Fibroblast of skin of abdomen (primary cell): ENCODE measurements at regions not wholly inside any gene's neighbourhood (a gene's known extent, or its start where the extent isn't known, plus 50 kb on each side); places are given as distances from the start of the nearest gene placed in this dataset.
"Not testable (repeated sequence)": the region's sequence is repeated elsewhere in the genome, so short reads cannot be mapped to it uniquely, and the experiment has no call there.

Experiments used
- DNase-seq: peaks from one replicate; pipeline ENCODE4 v3.0.0-alpha.2; 2013

DNA sequence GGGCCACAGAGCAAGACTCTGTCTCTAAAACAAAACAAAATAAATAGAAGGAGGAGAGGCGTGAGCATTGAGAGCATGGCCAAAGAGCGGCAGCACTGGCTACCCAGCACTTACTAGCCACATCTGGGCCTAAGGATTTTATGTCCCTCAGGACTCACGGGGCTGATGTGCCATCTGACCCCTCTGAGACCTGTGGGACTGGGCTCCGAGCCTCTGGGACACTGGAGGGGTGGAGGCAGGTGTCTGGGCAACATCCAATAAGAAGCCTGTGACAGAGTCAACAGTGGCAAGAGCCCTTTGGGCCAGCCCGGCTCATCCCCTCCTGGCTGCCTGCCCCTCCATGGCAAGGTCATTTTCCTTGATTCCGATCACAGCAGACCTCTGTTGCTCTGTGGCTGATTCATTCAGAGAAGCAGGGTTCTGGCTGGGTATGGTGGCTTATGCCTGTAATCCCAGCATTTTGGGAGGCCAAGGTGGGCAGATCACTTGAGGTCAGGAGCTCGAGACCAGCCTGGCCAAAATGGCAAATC, 60.7 kb downstream of the RRM2 start:
- DNase-seq = no peak

DNA sequence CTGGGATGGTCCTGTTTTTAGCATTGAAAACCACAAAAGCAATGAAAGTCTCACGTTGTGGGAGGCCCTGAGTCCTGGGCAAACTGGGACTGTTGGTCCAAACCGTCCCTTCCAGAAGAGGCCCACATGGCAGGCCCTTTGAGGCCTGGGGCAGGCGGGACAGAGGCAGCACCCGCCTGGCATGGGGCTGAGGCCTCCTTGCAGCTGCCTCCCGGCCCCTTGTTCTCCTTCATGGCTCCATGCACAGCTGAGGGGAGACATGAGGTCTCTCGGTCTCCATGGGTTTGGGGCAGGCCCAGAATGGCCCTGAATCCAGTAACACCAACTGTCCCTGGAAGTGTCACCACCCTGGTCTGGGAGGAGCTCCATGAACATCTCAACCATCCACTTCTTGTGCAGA, 61.9 kb downstream of the RRM2 start:
- DNase-seq = no peak

DNA sequence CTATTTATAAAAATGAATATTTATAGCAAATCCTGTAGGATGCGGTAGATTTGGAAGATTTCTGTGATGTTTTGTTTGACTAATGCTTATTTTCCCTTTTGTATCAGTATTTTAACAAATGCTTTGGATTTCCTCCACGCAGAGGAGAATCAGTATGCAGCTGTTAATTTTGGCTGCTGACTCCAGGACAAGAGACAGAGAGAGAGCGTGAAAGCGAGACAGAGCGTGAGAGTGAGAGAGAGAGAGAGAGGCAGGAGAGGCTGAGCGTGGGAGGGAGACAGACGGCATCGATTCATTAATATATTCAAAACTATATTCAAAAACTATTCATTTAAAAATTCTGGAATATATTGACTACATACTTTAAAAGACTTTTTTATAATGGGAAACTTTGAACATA, 62.5 kb downstream of the RRM2 start:
- DNase-seq = no peak

DNA sequence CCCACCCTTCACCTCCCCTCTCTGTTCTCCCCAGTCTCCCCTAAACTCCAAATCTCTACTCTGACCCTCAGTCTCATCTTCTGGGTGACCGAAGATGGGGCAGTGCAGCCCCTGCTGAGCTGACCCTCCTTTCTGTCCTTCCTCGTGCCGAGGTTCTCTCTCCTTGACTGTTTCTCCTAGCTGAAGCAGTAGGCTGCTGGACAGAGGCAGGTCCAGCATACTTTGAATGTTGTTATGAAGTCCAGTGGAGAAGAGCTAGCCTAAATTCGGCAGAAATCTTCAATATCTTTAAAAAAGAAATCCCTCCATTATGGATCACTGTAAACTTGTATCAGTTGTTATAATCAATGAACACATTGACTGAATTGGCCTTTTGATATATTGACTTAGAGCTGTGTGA, 63.2 kb downstream of the RRM2 start:
- DNase-seq = no peak

DNA sequence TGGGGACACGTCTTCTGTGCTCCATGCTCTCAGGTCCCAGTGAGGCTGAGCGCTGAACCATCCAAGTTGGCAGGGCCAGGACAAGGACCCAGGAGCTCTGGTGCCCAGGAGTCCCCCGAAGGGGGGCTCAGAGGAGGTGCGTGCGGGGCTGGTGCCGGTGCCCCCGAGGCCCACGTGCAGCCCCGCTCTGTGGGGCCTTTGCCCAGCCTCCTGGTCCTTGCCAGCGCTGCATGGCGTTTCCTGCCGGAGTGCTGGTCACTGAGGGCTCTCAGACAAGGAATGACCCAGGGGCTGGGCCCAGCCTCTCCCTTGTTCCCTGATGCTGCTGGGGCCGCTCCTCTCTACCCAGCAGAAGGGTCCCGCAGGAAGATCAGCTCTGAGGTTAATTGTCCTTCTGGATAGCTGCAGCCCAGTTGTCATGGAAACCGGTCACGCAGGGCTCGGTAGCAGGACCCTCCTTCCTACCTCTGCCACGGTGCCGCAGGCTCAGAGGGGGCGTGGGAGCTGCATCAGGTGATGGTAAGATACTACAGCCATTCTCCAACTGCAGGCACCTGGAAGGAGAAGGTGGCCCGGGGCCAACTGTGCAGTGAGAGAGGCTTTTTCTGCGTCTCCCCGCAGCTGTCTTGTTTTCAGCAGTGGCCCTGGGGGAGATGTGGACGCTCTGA, 64.5 kb downstream of the RRM2 start:
- DNase-seq = no peak

DNA sequence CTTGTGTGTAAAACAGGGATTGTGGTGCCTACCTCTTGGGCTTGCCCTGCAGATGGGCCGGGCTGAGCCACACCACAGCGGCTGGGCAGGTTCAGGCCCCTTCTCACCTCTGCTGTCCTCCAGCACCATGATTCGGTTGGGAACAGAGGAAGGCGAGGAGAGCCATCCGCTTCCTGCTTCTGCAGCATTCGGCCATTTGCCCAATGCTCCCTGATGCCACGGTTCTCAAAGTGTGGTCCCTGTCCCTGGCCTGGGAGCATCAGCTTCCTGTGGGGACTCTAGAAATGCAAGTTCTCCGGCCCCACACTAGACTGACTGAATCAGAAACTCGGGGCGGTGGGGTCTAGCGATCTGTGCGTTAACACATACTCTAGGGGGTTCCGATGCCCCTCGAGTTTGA, 65.1 kb downstream of the RRM2 start:
- DNase-seq = no peak

DNA sequence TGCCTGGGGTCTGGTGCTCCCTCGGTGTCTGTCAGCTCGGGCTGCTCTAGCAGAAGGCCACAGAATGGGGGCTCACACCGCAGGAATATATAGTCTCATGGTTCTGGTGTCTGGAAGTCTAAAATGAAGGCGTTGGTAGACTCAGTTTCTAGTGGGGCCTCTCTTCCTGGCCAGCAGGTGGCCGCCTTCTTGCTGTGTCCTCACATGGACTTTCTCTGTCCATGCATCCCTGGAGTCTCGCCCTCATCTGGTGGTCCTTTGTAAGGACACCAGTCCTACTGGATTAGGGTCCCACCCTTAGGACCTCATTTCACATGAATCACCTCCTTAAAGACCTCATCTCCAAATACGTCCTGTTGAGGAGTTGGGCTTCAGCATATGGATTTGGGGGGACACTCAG, 65.7 kb downstream of the RRM2 start:
- no peak for DNase-seq

DNA sequence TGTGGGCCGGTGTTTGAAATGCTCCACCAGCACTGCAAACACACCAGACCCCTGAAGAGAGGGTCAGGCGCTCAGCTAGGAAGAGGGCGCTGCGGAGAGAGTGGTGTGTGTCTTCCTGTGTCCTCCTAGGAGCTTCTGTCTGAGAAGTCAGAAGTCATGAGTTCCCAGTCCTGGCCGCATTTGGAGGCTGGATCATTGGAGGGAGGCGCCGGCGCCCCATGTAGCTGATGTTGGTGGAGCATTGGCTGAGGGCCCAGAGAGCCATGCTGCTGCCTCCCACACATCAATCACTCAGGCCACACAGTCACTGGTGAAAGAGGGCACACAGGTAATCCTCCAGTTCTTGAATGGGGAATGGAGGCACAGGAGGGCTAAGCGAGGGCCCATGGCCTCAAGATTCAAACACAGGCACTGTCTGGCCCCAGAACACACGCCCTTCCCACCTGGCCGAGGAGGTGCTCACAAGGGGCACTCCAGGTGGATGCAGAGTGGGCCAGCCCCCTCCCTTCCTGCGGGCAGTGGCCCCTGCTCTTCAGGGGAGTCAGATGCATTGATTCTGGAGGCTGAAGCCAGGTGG, 66.3 kb downstream of the RRM2 start:
- no peak for DNase-seq

DNA sequence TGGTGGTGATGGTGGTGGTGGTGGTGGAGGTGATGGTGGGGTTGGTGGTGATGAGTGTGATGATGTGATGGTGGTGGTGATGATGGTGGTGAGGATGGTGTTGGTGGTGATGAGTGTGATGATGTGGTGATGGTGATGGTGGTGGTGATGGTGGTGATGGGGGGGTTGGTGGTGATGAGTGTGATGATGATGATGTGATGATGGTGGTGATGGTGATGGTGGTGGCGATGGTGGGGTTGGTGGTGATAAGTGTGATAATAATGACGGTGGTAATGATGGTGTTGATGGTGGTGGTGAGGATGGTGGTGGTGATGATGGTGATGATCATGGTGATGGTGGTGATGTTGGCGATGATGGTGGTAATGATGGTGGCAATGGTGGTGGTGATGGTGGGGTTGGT, 67.7 kb downstream of the RRM2 start:
- DNase-seq = no peak

DNA sequence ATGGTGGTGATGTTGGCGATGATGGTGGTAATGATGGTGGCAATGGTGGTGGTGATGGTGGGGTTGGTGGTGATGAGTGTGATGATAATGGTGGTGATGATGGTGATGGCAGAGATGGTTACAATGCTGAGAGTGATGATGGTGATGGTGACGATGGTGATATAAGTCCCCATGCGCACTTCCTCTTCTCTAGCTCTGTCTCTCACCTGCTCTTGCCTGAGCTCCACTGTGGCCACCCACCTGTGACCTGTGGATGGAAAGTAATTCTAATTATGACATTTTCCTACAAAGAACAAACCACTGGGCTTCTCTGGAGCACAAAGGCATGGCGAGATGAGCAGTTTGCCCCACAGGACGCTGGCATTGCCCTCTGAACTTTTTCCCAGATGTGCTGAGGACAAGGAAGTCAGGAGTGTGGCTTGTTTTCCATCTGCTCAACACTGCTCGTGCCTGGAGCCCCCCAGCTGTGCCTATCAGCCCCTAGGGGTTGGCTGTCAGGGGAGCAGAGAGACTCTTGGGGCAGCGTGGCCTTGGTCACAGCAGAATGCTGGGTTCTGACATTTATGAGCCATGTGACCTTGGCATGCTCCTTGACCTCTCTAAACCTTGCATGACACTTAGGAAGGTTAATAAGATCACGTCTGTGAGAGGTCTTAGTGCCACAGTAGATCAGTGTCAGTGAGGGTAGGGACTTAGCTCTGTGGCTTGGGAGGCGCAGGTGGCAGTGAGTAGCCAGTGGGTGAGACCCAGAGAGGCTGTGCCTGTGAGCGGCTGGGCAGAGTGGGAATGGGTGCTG, 68.4 kb downstream of the RRM2 start:
- DNase-seq = no peak

DNA sequence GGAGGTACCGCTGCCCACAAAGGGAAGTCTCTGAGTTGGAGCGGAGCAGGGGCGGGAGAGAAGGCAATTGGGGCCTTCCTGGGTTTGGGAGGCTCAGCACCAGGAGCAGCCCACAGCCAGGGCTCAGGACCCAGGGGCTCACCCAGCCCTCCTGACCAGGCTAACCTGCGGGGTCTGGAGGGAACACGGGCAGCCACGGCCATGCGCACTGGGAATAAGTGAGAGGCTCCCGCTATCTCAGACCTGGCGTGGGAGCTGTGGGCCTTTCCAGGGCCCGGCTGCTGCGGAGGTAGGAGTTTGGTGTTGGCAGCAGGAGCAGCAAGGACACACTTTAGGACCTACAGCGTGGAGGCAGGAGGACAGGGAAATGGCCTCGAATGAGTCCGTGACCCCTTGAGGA, 69.0 kb downstream of the RRM2 start:
- DNase-seq = no peak

DNA sequence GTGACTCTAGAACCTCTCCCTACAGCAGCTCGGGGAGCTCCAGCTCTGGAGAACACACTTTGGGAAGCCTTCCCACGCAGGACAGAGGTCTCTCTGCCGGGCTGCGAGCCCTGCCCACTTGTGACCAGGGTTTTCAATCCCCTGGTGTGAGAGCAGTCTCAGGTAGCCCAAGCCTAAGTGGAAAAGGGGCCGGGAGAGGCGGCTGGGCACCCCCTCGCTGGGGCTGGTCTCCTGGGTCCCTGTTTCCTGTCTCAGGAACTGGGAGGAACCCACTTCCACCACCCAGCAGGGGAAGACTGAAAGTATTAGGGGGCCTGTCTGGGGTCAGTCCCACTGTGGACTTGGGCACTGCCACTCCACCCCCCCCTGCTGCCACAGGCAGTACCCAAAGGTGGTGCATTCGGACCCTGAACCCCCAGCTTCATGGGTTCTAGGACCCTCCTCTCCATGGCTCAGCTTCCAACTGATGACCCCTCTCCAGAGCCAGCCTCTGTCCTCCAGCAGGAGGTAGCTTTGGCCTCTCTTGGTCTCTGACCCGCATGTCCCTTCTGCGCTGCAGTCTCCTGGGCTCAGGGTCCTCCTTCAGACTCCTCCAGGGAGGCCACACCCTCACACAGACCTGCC, 70.0 kb downstream of the RRM2 start:
- DNase-seq = no peak

DNA sequence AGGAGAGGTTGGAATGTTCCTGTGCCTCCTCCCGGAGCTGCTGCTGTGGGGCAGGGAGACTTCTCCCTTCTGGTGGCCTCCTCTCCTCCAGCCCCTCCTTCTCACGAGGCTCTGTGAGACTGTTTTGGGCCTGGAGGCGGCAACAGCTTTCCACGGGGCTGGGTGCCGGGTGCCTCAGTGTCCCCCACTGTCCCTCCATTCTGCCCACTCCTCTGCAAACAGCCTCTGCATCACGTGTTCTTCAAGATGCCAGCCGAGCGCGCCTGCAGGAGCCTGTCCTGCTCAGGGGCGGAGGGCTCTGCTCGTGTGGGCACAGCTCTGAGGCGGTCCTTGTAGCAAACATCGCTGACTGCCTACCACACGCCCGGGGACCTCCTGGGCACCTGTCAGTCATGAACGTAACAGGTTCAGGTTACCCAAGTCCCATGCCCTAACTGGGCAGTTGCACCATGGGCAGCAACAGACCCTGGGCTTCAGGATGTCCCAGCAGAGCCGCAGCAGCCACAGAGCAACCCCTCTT, 70.8 kb downstream of the RRM2 start:
- no peak for DNase-seq

DNA sequence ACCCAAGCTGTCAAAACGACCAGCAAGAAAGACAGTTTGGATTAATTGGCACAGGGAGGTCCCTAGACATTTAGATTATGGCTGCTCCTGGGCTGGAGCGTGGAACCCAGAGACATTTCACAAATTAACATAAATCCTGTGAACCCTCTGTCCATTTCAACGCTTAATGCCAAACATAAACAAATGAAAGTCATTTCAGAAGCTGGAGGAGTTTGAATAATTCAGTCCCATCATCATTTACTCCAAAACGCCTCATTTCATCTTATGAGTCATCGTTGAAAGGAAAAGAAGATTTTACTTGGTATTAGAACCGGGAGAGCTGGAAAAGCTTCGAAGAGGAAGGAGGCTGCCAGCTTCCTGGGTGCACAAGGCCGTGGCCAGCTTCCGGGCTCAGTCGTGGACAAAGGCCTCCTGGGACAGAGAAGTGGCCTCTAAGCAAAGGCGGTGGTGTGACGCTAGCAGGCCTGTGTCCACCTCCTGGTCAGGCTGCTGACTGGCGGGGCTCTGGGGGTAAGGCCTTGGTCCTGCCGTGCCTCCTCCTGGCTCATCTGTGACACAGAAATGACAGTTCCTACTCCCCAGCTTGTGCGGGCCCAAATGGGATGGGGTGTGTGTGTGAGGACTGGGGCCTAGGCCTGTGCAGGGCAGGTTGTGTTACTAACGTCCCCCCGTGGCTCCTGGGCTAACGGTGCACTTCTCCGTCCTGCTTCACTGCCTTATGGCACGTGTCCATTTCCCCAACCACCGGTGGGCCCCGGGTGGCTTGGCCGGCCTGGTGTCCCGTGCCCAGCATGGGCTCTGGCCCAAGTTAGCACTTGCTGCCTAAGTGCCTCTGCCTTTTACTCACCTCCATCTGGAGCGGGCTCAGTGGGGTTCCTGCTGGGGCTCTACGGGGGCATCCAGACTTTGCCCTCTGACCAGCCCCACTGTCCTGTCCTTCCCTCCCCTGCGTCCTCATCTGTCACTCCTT, 71.6 kb downstream of the RRM2 start:
- peak; percentile 48 for DNase-seq

DNA sequence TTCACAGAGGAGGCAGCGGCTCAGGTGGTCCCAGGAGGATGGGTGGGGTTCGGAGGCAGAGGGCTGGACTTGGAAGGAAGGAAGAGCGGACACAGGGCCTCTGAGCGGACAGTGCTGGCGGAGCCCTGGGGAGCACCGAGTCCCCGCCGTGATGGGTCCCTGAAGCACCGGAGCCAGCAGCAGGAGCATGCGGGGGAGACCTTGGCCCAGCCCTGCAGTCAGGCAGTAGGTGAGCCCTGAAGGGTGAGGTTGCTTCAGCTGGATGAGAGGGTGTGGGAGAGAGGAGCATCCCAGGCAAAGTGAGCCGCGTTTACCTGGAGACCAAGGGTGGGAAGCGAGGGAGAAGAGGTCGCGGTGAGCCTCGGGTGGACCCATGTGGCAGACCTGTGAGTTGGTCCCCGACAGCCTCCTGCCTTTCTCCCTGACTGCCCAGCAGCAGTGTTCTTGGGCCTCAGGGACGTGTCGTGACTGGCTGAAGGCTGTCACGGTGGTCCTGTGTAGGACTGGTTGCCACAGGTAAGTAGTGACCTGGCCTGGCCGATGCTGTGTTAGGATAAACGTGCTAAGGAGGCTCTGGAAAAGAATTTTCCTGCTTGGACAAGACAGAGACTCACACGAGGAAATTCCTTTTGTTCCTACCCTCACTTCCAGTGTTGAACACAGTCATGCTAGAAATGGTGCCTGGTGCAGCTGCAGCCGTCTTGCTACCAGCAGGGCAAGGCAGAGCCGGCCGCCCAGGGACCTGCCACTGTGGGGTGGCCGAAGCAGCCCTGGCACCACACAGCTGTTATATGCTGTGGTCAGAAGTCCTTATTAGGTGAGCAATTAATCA, 73.0 kb downstream of the RRM2 start:
- no peak for DNase-seq

DNA sequence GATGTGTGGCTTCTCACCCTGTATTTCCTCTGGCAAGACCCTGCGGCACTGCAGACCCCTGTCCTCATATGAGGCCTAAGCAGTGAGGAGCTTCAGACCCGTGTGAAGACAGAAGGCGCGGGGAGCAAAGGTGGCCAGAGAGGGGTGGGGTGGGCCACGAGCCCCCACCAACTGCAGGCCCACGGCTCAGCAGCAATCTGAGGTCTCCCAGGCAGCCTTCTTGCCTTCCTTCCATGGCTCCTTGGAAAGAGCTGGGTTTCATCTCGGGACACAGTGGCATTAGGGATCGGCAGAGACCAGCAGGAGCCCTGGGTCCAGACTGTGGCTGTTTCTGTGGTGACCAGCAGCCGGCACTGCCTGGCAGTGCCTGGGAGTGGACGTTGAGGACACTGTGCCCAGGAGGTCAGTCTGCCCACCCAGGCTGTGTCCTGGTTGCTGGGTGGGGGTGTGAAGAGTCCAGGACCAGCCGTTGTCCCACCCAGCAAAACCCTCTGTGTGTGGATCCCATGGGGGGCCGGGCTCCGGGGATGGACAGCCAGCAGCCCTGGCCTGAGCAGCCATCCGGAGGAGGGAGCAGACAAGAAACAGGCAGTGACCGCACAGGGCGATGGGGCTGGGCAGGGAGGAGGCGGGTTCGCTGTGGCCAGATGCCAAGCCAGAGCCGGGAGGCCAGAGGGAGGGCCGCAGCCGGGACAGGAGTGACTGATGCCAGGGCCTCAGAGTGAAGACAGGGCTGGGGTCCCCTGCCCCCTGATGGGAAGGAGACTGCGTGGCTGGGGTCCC, 73.8 kb downstream of the RRM2 start:
- no peak for DNase-seq

DNA sequence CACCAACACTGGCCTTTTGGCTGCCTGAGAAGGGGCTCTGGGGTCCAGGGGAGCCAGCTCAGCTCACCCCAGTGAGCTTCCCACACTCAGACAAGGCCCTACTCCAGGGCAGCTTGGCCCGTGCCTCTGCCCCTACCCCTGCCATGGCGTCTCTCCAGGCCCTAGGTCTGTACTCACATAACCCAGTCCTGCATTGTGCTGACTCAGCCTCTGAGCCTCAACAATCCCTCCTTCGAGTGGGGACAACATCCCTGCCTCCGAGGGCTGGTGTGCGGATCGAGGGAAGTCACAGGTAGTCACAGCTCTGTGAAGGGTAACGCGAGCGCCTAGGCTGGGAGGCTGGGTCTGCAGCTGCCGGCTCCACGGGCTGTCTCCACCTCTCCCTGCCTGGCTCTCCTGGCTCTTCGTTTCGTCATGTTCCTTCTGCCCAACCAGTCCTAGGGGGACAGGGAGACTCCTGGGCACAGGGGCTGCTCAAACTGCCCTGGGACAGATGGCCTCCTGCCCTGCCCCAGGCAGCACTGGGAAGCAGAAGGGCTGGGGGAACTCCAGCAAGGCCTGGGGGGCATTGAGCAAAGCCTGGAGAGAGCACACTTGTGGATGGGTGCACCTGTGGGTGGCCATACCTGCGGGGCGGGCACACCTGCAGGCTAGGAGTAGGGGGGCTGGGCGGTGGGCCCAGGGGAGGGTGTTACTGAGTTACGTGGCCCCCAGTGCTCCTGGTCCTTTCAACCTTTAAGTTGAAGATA, 74.6 kb downstream of the RRM2 start:
- DNase-seq = no peak

DNA sequence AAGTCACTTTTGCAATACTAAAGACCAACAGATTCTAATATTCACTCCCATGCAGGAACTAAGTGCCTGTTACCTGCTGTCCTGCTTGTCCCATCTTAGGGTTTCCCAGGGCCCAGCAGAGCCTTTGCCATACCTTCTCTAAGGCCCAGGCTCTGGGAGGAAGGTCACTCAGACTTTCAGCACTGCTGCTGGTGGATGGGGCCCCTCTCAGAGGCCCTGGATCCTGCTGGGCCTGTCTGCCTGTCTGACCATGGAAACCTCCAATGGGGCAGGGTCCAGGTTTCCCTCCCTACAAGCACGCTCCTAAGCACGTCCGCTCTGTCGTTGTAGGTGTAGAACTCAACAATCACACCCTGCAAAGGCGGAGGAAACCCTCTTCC, 75.1 kb downstream of the RRM2 start:
- DNase-seq = no peak

DNA sequence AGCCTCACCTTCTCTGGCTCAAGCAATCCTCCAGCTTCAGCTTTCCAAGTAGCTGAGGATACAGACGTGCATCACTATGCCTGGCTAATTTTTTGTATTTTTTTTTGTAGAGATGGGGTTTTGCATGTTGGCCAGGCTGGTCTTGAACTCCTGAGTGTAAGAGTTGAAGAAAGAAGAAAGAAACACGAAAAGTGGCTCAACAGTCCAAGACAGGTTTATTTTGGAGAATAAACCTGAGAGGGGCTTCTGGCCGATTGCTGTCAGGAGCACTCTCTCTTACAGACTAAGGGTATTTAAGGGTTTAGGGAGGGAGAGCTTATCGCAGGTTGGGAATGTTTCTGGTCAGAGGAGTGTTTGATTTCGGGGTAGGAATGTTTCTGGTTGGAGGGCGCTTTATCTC, 75.9 kb downstream of the RRM2 start:
- not testable (repeated sequence) for DNase-seq
